ENCODE measurements at regions not wholly inside any gene's neighbourhood (a gene's known extent, or its start where the extent isn't known, plus 50 kb on each side); places are given as distances from the start of the nearest gene placed in this dataset.

- TF ChIP-seq L3MBTL2 (conservative IDR thresholded peaks at IDR 0.05) (no peak), FOXA1 (IDR thresholded peaks at IDR 0.05) (no peak), TARDBP (IDR thresholded peaks at IDR 0.05) (no peak), SP1 (IDR thresholded peaks at IDR 0.05) (no peak), HDGF (IDR thresholded peaks at IDR 0.05; ENCODE audit: borderline replicate concordance) (no peak), ZNF384 (IDR thresholded peaks at IDR 0.05) (no peak), LEF1 (IDR thresholded peaks at IDR 0.05; ENCODE audit: borderline replicate concordance) (no peak), NFRKB (IDR thresholded peaks at IDR 0.05) (no peak), ELF4 (IDR thresholded peaks at IDR 0.05) (no peak), FOXM1 (IDR thresholded peaks at IDR 0.05; ENCODE audit: borderline replicate concordance) (no peak)
Measured at GRCh38 chr4:72671980-72672379, 103.0 kb upstream of the ADAMTS3 start.
